AG04449 (cell line): ENCODE measurements at regions not wholly inside any gene's neighbourhood (a gene's known extent, or its start where the extent isn't known, plus 50 kb on each side); places are given as distances from the start of the nearest gene placed in this dataset.

Experiments used
- CTCF ChIA-PET: fragments of 350-600 bp; formaldehyde crosslinking; extraction: SDS; loops from one replicate; lab custom pipeline; 2021; ENCODE audit warnings: antibody characterized with exemption; lab: Yijun Ruan, JAX
- POLR2A ChIA-PET: fragments of 400-600, 350-600 bp; formaldehyde crosslinking; extraction: SDS; loops from one replicate; lab custom pipeline; 2020; ENCODE audit warnings: antibody characterized with exemption, inconsistent platforms; lab: Yijun Ruan, JAX
- DNase-seq: peaks from one replicate; pipeline ENCODE4 v3.0.0-alpha.2; 2010; ENCODE audit warnings: low read depth, low spot score
- H3K4me3 ChIP-seq: 2 replicates; pipeline ENCODE4 v1.5.1; 2011; ENCODE audit warnings: low read depth, mild to moderate bottlenecking, control low read depth, low read length
- TF ChIP-seq, protein P1 (sequence below): IDR thresholded peaks from one replicate; pipeline ENCODE4 v1.5.1; 2011; ENCODE audit warnings: mild to moderate bottlenecking, moderate library complexity, low read length, control low read depth, inconsistent platforms; ENCODE audit not compliant: insufficient read depth; ENCODE audit errors: missing control alignments

GRCh38 chr6:1127597-1128288 lies 184.2 kb upstream of the FOXQ1 start:
- no peak for DNase-seq
- POLR2A ChIA-PET: no interaction called here
- CTCF ChIA-PET: interaction anchor here (0.6 kb wide), 1 partner anchor 80 kb away, joined by 3 read pairs; no protein-coding TSS in a partner anchor
- TF ChIP-seq, protein P1, sequence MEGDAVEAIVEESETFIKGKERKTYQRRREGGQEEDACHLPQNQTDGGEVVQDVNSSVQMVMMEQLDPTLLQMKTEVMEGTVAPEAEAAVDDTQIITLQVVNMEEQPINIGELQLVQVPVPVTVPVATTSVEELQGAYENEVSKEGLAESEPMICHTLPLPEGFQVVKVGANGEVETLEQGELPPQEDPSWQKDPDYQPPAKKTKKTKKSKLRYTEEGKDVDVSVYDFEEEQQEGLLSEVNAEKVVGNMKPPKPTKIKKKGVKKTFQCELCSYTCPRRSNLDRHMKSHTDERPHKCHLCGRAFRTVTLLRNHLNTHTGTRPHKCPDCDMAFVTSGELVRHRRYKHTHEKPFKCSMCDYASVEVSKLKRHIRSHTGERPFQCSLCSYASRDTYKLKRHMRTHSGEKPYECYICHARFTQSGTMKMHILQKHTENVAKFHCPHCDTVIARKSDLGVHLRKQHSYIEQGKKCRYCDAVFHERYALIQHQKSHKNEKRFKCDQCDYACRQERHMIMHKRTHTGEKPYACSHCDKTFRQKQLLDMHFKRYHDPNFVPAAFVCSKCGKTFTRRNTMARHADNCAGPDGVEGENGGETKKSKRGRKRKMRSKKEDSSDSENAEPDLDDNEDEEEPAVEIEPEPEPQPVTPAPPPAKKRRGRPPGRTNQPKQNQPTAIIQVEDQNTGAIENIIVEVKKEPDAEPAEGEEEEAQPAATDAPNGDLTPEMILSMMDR: no peak
- H3K4me3 ChIP-seq: no peak overlapping the region

DNA sequence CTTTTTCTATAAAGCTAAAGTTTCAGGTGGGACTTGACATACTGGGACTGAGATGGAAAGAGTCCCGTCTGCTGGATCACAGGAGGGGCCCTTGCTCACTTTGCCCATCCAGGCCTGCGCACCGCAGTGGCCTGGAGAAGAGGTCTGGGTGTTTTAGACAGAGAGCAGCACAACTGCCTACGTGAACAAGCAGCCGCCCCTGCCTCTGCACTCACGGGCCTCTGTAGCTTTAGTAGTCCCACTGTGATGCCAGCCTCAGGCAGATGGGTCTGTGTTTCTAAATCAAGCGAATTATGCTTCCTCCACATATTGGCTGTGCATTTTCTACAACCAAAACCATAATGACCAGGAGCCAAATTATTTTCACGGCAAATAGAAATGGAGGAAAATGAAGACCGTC lies 184.8 kb upstream of the FOXQ1 start:
- DNase-seq: no peak
- ChIA-PET POLR2A (no interaction called here), CTCF (no interaction called here)
- H3K4me3 ChIP-seq: no peak overlapping the region
- TF ChIP-seq, protein P1: no peak

- ChIA-PET CTCF (no interaction called here), POLR2A (no interaction called here)
- no peak for DNase-seq
- TF ChIP-seq, protein P1: no peak
- H3K4me3 ChIP-seq: no peak overlapping the region
Measured at GRCh38 chr6:1126036-1126435, 185.9 kb upstream of the FOXQ1 start.

DNA sequence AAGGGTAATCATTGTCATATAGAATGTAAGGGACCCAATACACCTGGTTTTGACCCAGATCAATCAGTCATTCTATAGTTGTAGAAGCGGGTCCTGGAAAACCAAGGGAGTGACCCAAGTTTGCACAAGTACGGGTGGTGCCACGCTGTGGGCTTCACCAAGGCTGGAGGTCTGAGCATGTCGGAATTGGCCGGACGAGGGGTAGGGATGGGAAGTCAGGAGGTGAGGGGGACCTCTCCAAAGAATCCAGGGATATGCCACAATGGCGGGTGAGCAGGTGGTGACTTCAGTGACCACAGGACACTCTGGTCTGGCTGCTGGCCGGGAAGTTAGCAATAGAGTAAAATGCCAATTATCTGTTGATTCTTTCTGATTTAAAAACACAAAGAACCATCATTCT lies 186.6 kb upstream of the FOXQ1 start:
- POLR2A ChIA-PET: no interaction called here
- CTCF ChIA-PET: no interaction called here
- DNase-seq: no peak
- TF ChIP-seq, protein P1: no peak
- H3K4me3 ChIP-seq: no peak overlapping the region

DNA sequence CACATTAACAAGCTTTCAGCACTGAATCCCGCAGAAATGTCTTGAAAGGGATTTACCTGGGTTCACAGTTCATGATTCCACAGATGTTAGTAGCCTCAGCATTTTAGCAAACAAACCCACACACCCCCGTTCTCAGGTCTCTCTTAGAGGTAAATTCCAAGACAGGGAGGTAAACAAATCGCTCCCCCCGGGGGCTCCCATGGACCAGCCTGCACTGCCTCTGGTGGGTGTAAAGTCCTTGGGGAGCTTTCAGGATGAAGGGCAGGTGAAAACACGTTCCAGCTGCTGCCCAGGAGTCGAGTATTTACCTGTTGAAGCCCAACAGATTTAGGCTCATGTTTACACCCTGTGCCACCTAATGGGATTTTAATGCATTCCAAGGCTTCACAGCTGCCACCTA lies 187.0 kb upstream of the FOXQ1 start:
- ChIA-PET CTCF (no interaction called here), POLR2A (no interaction called here)
- DNase-seq: no peak
- H3K4me3 ChIP-seq: no peak overlapping the region
- TF ChIP-seq, protein P1: no peak

DNA sequence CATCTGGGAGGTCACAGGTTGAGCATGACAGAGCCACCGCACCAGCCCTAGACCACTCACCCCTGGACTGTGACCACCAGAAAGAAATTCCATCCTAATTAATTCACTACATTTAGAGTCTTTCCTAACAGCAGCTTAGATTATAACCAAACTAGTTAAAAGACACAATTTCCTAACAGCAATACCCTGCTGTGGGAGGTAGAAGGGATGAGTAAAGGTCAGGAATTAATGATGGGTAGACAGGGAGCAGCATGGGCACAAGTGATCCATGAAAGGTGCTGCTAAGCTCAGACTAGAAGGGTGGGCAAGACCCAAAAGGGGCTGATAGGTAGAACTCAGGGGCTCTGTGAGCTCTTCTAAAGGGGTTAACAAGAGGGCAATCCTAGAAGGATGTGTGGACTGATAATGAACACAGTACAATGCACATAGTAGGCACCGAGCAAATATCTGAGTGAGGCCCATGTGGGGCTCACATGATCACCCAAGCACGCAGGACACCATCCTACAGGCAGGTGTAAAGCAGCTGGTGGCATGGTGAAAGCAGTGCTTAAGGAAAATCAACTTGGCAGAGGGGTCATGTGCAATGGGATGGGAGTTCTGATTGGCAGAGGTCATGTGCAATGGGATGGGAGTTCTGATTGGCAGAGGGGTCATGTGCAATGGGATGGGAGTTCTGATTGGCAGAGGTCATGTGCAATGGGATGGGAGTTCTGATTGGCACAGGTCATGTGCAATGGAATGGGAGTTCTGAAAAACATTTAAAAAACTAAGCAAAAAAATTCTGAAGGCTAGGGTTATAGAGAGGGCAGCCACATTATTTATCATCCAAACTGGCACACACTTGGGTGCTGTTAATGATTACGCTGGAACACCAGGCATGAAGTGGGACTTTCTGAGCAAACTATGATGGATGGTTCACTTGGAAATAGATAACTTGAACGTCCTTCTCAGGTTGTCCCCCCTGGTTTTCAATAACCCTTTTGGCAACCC lies 188.2 kb upstream of the FOXQ1 start:
- ChIA-PET CTCF (no interaction called here), POLR2A (no interaction called here)
- H3K4me3 ChIP-seq: no peak overlapping the region
- TF ChIP-seq, protein P1: no peak
- DNase-seq: no peak
